Activated T-helper 1 cell treated with Interleukin-2 at 50 U/mL for 16 hours (primary cell): ENCODE measurements at regions not wholly inside any gene's neighbourhood (a gene's known extent, or its start where the extent isn't known, plus 50 kb on each side); places are given as distances from the start of the nearest gene placed in this dataset.
"Not testable (repeated sequence)": the region's sequence is repeated elsewhere in the genome, so short reads cannot be mapped to it uniquely, and the experiment has no call there.

Experiments used
- DNase-seq: peaks from one replicate; pipeline ENCODE4 v3.0.0-alpha.2; 2020; ENCODE audit warnings: low read depth

GRCh38 chr5:67636850-67637524 is 440.4 kb upstream of the CD180 start:
- no peak for DNase-seq

- no peak for DNase-seq
Measured at GRCh38 chr5:67636091-67636490, 439.5 kb upstream of the CD180 start.

- DNase-seq: not testable (repeated sequence)
Measured at GRCh38 chr5:67627079-67627478, 430.5 kb upstream of the CD180 start.

- DNase-seq: no peak
Measured at GRCh38 chr5:67623078-67623477, 426.5 kb upstream of the CD180 start.

GRCh38 chr5:67620424-67621397 is 424.1 kb upstream of the CD180 start:
- DNase-seq: no peak

GRCh38 chr5:67619636-67620035 is 423.0 kb upstream of the CD180 start:
- no peak for DNase-seq

GRCh38 chr5:67619235-67619634 is 422.6 kb upstream of the CD180 start:
- no peak for DNase-seq

- DNase-seq: no peak
Measured at GRCh38 chr5:67617051-67617450, 420.5 kb upstream of the CD180 start.

- no peak for DNase-seq
Measured at GRCh38 chr5:67612961-67613360, 416.4 kb upstream of the CD180 start.

GRCh38 chr5:67610186-67610912 is 413.8 kb upstream of the CD180 start:
- DNase-seq: no peak

GRCh38 chr5:67607958-67608357 is 411.4 kb upstream of the CD180 start:
- DNase-seq: no peak

- no peak for DNase-seq
Measured at GRCh38 chr5:67606586-67606947, 410.0 kb upstream of the CD180 start.

GRCh38 chr5:67605730-67606585 is 409.4 kb upstream of the CD180 start:
- no peak for DNase-seq

GRCh38 chr5:67591491-67591890 is 394.9 kb upstream of the CD180 start:
- no peak for DNase-seq

GRCh38 chr5:67588389-67588788 is 391.8 kb upstream of the CD180 start:
- no peak for DNase-seq

GRCh38 chr5:67581203-67581602 is 384.6 kb upstream of the CD180 start:
- no peak for DNase-seq

- no peak for DNase-seq
Measured at GRCh38 chr5:67578011-67578410, 381.4 kb upstream of the CD180 start.

- no peak for DNase-seq
Measured at GRCh38 chr5:67577424-67577823, 380.8 kb upstream of the CD180 start.

- DNase-seq: no peak
Measured at GRCh38 chr5:67576112-67576511, 379.5 kb upstream of the CD180 start.

GRCh38 chr5:67575087-67575486 is 378.5 kb upstream of the CD180 start:
- no peak for DNase-seq

- DNase-seq: no peak
Measured at GRCh38 chr5:67561151-67561932, 364.7 kb upstream of the CD180 start.
